ENCODE measurements at regions not wholly inside any gene's neighbourhood (a gene's known extent, or its start where the extent isn't known, plus 50 kb on each side); places are given as distances from the start of the nearest gene placed in this dataset.
A peak's percentile ranks its signal among the peaks of the same experiment; 100 is the strongest.
"Not testable (repeated sequence)": the region's sequence is repeated elsewhere in the genome, so short reads cannot be mapped to it uniquely, and the experiment has no call there.

DNA sequence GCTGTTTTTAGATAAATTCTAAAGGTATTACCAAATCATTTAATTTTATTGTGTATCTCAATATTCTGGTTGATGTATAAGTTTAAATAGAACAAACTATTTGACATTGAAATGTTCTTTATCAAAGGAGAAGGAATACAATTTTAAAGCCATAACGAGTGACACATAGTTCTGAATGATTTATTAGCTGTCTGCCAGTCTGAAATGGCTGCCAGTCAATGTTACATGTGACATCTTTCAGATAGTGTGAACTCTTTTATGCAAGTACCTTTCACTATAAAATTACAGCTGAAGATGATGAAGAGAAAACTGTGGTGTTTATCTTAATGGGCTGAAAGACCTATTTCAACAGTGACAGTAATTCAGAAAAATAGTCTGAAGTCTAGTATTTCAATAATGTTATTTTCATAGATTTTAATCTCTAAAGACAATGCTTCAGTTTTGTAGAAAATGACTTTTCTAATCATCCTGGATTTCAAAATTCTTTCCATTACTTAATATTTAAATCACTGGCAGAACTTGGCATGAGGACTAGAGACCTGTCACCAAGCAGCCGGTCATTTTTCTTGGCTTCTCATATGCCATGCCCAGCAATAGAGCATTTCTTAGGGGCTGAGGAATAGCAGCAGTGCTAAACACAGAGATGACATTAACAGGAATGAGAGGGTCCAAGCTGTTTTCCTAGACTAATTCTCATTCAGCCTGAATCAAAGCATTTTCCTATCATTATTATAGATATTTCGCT lies 178.5 kb upstream of the C1QTNF3 start:
- H3K9me3 ChIP-seq (ENCODE audit: control insufficient read depth in 2 of 2, insufficient read depth in 1 of 2, low read depth in 1 of 2, low read length in 1 of 2); H3K4me3 ChIP-seq (ENCODE audit: low read depth in 1 of 3, low read length in 3 of 3); DNase-seq; H3K27me3 ChIP-seq (ENCODE audit: control insufficient read depth in 3 of 3, insufficient read depth in 3 of 3, low read length in 3 of 3); H3K4me1 ChIP-seq (ENCODE audit: control insufficient read depth in 3 of 3, insufficient read depth in 2 of 3, low read depth in 1 of 3, low read length in 2 of 3); FAIRE-seq; H3K27ac ChIP-seq (ENCODE audit: low read depth in 1 of 3, low read length in 2 of 3); H3K36me3 ChIP-seq (ENCODE audit: control insufficient read depth in 3 of 3, insufficient read depth in 2 of 3, low read depth in 1 of 3, low read length in 3 of 3): not testable (repeated sequence)
- WGBS, 3 donors = 34 to 64% (median 64%) methylated on average over 3 of the region's 3 CpGs

DNA sequence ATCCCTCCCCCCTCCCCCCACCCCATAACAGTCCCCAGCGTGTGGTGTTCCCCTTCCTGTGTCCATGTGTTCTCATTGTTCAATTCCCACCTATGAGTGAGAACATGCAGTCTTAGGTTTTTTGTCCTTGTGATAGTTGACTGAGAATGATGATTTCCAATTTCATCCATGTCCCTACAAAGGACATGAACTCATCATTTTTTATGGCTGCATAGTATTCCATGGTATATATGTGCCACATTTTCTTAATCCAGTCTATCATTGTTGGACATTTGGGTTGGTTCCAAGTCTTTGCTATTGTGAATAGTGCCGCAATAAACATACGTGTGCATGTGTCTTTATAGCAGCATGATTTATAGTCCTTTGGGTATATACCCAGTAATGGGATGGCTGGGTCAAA lies 180.1 kb upstream of the C1QTNF3 start:
- 81 to 89% (median 85%) methylated on average over 1 of the region's 3 CpGs for WGBS, 3 donors
- not testable (repeated sequence) for H3K27ac ChIP-seq (ENCODE audit: low read depth in 1 of 3, low read length in 2 of 3); DNase-seq; H3K4me3 ChIP-seq (ENCODE audit: low read depth in 1 of 3, low read length in 3 of 3); H3K36me3 ChIP-seq (ENCODE audit: control insufficient read depth in 3 of 3, insufficient read depth in 2 of 3, low read depth in 1 of 3, low read length in 3 of 3); FAIRE-seq; H3K9me3 ChIP-seq (ENCODE audit: control insufficient read depth in 2 of 2, insufficient read depth in 1 of 2, low read depth in 1 of 2, low read length in 1 of 2); H3K27me3 ChIP-seq (ENCODE audit: control insufficient read depth in 3 of 3, insufficient read depth in 3 of 3, low read length in 3 of 3); H3K4me1 ChIP-seq (ENCODE audit: control insufficient read depth in 3 of 3, insufficient read depth in 2 of 3, low read depth in 1 of 3, low read length in 2 of 3)

DNA sequence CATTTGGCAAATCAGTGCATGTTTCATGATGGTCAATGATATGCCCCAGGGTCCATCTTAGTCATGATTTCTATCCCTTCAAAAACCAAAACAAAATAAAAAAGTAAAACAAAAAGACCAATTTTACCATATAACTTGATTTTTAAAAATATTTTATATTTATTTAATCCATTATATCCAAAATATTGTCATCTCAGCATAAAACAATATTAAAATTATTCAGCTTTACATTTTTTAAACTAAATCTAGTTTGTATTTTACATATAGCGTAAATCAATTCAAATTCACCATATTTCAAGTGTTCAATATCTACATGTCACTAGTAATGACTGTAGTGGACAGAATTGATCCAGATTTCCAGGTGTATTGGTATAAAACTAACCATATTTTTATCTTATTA lies 187.4 kb upstream of the C1QTNF3 start:
- 94 to 97% (median 94%) methylated on average over 1 of the region's 1 CpG for WGBS, 3 donors
- not testable (repeated sequence) for H3K36me3 ChIP-seq (ENCODE audit: control insufficient read depth in 3 of 3, insufficient read depth in 2 of 3, low read depth in 1 of 3, low read length in 3 of 3)

DNA sequence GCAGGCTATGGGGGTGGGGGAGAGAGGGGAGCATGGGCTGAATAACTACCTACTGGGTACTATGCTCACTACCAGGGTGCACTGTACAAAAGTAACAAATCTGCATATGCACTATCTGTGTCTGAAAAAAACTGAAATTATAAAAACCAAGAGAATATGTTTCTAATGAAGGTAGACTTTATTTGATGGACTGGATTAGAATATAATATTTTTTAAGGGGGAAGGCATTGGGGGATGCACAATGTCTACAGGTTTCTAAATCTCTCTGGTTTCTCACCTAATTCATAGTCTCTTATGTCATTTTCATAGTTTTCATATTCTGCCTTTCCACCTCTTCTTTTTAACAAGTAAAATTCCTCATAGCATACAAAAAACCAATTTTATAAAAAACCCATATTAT lies 200.8 kb upstream of the C1QTNF3 start:
- Histone ChIP-seq H3K4me3 (ENCODE audit: low read depth in 1 of 3, low read length in 3 of 3) (peak overlapping the region in 1 of 3 donors; percentile 35), H3K27ac (ENCODE audit: low read depth in 1 of 3, low read length in 2 of 3) (peak overlapping the region in 1 of 3 donors; percentile 60)
- FAIRE-seq = not testable (repeated sequence)

More for the DNA sequence above, 187.4 kb upstream of the C1QTNF3 start:
- H3K9me3 ChIP-seq (ENCODE audit: control insufficient read depth in 2 of 2, insufficient read depth in 1 of 2, low read depth in 1 of 2, low read length in 1 of 2); H3K4me1 ChIP-seq (ENCODE audit: control insufficient read depth in 3 of 3, insufficient read depth in 2 of 3, low read depth in 1 of 3, low read length in 2 of 3); H3K27ac ChIP-seq (ENCODE audit: low read depth in 1 of 3, low read length in 2 of 3); DNase-seq; FAIRE-seq; H3K4me3 ChIP-seq (ENCODE audit: low read depth in 1 of 3, low read length in 3 of 3); H3K27me3 ChIP-seq (ENCODE audit: control insufficient read depth in 3 of 3, insufficient read depth in 3 of 3, low read length in 3 of 3): not testable (repeated sequence)

DNA sequence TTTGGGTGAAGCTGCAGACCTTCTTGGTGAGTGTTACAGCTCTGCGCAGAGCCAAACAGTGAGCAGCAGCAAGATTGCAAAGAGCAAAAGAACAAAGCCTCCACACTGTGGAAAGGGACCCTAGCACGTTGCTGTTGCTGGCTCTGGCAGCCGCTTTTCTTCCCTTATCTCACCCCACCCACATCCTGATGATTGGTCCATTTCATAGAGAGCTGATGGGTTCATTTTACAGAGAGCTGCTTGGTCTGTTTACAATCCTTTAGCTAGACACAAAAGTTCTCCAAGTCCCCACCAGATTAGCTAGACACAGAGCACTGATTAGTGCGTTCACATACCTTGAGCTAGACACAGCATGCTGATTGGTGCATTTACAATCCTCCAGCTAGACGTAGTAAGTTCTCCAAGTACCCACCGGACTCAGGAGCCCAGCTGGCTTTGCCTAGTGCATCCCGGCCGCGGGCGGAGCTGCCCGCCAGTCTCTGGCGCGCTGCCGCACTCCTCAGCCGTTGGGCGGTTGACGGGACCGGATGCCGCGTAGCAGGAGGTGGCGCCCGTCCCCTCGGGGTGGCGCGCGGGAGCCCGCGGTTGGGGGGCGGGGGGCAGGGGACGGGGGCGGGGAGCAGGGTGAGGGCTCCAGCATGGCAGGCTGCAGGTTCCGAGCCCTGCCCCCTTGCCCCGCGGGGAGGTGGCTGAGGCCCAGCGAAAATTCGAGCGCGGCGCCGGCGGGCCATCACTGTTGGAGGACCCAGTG lies 201.4 kb upstream of the C1QTNF3 start:
- WGBS, 3 donors = 0 to 2% (median 0%) methylated on average over 3 to 18 of the region's 41 CpGs
- not testable (repeated sequence) for H3K9me3 ChIP-seq (ENCODE audit: control insufficient read depth in 2 of 2, insufficient read depth in 1 of 2, low read depth in 1 of 2, low read length in 1 of 2); H3K27me3 ChIP-seq (ENCODE audit: control insufficient read depth in 3 of 3, insufficient read depth in 3 of 3, low read length in 3 of 3)

More for the DNA sequence above, 200.8 kb upstream of the C1QTNF3 start:
- H3K27me3 ChIP-seq (ENCODE audit: control insufficient read depth in 3 of 3, insufficient read depth in 3 of 3, low read length in 3 of 3); H3K9me3 ChIP-seq (ENCODE audit: control insufficient read depth in 2 of 2, insufficient read depth in 1 of 2, low read depth in 1 of 2, low read length in 1 of 2); DNase-seq; H3K36me3 ChIP-seq (ENCODE audit: control insufficient read depth in 3 of 3, insufficient read depth in 2 of 3, low read depth in 1 of 3, low read length in 3 of 3); H3K4me1 ChIP-seq (ENCODE audit: control insufficient read depth in 3 of 3, insufficient read depth in 2 of 3, low read depth in 1 of 3, low read length in 2 of 3): not testable (repeated sequence)

DNA sequence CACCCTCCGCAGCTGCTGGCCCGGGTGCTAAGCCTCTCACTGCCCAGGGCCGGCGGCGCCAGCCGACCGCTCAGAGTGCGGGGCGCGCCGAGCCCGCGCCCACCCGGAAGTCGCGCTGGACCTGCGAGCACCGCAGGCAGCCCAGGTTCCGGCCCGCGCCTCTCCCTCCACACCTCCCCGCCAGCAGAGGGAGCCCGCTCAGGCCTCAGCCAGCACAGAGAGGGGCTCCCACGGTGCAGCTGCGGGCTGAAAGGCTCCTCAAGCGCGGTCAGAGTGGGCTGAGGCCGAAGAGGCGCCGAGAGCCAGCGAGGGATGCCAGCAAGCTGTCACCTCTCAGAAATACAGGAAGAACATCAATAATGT lies 202.0 kb upstream of the C1QTNF3 start:
- FAIRE-seq; DNase-seq; H3K36me3 ChIP-seq (ENCODE audit: control insufficient read depth in 3 of 3, insufficient read depth in 2 of 3, low read depth in 1 of 3, low read length in 3 of 3); H3K27me3 ChIP-seq (ENCODE audit: control insufficient read depth in 3 of 3, insufficient read depth in 3 of 3, low read length in 3 of 3); H3K4me1 ChIP-seq (ENCODE audit: control insufficient read depth in 3 of 3, insufficient read depth in 2 of 3, low read depth in 1 of 3, low read length in 2 of 3); H3K9me3 ChIP-seq (ENCODE audit: control insufficient read depth in 2 of 2, insufficient read depth in 1 of 2, low read depth in 1 of 2, low read length in 1 of 2): not testable (repeated sequence)
- WGBS, 3 donors = 0 to 20% methylated on average over 5 to 15 of the region's 31 CpGs; no CpG with 5 or more reads in 1 of the 3 donors
- Histone ChIP-seq H3K27ac (ENCODE audit: low read depth in 1 of 3, low read length in 2 of 3) (peak overlapping the region in 2 of 3 donors; percentile 49 to 51), H3K4me3 (ENCODE audit: low read depth in 1 of 3, low read length in 3 of 3) (peak overlapping the region in 2 of 3 donors; percentile 19 to 50)

More for the DNA sequence above, 201.4 kb upstream of the C1QTNF3 start:
- Histone ChIP-seq H3K27ac (ENCODE audit: low read depth in 1 of 3, low read length in 2 of 3) (peak overlapping the region in 2 of 3 donors; percentile 60 to 72), H3K4me3 (ENCODE audit: low read depth in 1 of 3, low read length in 3 of 3) (peak overlapping the region in 2 of 3 donors; percentile 35 to 50)
- DNase-seq = peak; percentile 37 to 74
- H3K36me3 ChIP-seq (ENCODE audit: control insufficient read depth in 3 of 3, insufficient read depth in 2 of 3, low read depth in 1 of 3, low read length in 3 of 3); H3K4me1 ChIP-seq (ENCODE audit: control insufficient read depth in 3 of 3, insufficient read depth in 2 of 3, low read depth in 1 of 3, low read length in 2 of 3); FAIRE-seq: not testable (repeated sequence)

DNA sequence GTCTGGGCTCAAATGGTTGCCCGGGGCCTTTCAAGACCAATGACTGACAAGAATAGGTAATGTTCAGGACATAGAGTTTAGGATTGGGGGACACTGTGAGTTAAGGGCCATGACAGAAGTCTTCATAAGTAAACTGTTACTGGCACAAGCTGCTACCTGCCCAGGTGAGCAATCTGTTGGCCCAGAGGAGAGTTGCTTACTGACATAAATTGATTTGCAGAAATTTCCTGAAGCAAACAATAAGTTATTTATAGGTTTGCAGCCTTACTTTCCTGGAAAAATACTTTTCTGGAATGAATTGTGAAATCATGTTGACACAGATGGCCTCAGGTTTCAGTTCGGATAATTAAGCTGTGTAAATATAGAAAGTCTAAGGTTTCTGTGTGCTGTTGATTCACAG lies 202.8 kb upstream of the C1QTNF3 start:
- not testable (repeated sequence) for H3K9me3 ChIP-seq (ENCODE audit: control insufficient read depth in 2 of 2, insufficient read depth in 1 of 2, low read depth in 1 of 2, low read length in 1 of 2); H3K4me1 ChIP-seq (ENCODE audit: control insufficient read depth in 3 of 3, insufficient read depth in 2 of 3, low read depth in 1 of 3, low read length in 2 of 3); FAIRE-seq; H3K36me3 ChIP-seq (ENCODE audit: control insufficient read depth in 3 of 3, insufficient read depth in 2 of 3, low read depth in 1 of 3, low read length in 3 of 3); H3K27me3 ChIP-seq (ENCODE audit: control insufficient read depth in 3 of 3, insufficient read depth in 3 of 3, low read length in 3 of 3)
- DNase-seq = peak; percentile 1 to 42
- peak overlapping the region in 1 of 3 donors; percentile 23 for H3K4me3 ChIP-seq (ENCODE audit: low read depth in 1 of 3, low read length in 3 of 3)
- 8 to 44% (median 23%) methylated on average over 2 of the region's 2 CpGs for WGBS, 3 donors
- peak overlapping the region; percentile 32 to 67 (median 66) for H3K27ac ChIP-seq (ENCODE audit: low read depth in 1 of 3, low read length in 2 of 3)

DNA sequence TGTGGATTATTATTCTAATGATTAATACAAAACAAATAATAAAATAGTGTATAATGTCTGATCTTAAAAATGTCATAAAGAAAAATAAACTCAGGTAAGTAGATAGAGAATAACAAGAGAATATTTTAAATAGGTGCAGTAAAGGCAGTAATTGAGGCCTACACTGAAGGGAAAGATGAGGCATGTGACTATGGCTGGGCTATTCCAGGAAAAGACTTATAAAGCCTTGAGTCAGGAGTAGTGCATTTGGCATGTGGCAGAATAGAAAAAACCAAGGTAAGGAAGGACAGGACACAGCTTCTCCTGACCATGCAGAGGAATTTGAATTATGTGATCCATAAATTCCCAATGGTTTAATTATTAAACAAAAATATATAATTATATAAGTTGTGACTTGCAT lies 215.6 kb upstream of the C1QTNF3 start:
- not testable (repeated sequence) for H3K9me3 ChIP-seq (ENCODE audit: control insufficient read depth in 2 of 2, insufficient read depth in 1 of 2, low read depth in 1 of 2, low read length in 1 of 2); H3K4me3 ChIP-seq (ENCODE audit: low read depth in 1 of 3, low read length in 3 of 3); H3K36me3 ChIP-seq (ENCODE audit: control insufficient read depth in 3 of 3, insufficient read depth in 2 of 3, low read depth in 1 of 3, low read length in 3 of 3); H3K4me1 ChIP-seq (ENCODE audit: control insufficient read depth in 3 of 3, insufficient read depth in 2 of 3, low read depth in 1 of 3, low read length in 2 of 3); FAIRE-seq; H3K27ac ChIP-seq (ENCODE audit: low read depth in 1 of 3, low read length in 2 of 3); H3K27me3 ChIP-seq (ENCODE audit: control insufficient read depth in 3 of 3, insufficient read depth in 3 of 3, low read length in 3 of 3)
- DNase-seq = peak in 1 of 2 donors; percentile 7

All from small intestine (tissue), 7 donors.